ENCODE measurements at regions not wholly inside any gene's neighbourhood (a gene's known extent, or its start where the extent isn't known, plus 50 kb on each side); places are given as distances from the start of the nearest gene placed in this dataset.

- Mint-ChIP-seq H3K27ac (no peak overlapping the region), H3K4me1 (peaks cover 11% of the 10 kb centered on the region), H3K9me3 (peaks cover 8% of the 10 kb centered on the region), H3K36me3 (no peaks in the 10 kb centered on the region), H3K27me3 (peaks cover 2% of the 10 kb centered on the region), H3K4me3 (no peak overlapping the region)
- DNase-seq (ENCODE audit: low spot score in 2 of 2) (no peak), ATAC-seq (ENCODE audit: low read depth) (no peak)
These were observed 257.1 kb downstream of the LY86 start for GRCh38 chr6:6845603-6846002.

GRCh38 chr6:6847591-6847990, 259.1 kb downstream of the LY86 start:
- Mint-ChIP-seq H3K4me1 (no peaks in the 10 kb centered on the region), H3K4me3 (no peak overlapping the region), H3K27me3 (no peaks in the 10 kb centered on the region), H3K9me3 (peaks cover 8% of the 10 kb centered on the region), H3K27ac (no peak overlapping the region), H3K36me3 (no peaks in the 10 kb centered on the region)
- ATAC-seq (ENCODE audit: low read depth) (no peak), DNase-seq (ENCODE audit: low spot score in 2 of 2) (no peak)

- Mint-ChIP-seq H3K27ac (no peak overlapping the region), H3K4me3 (no peak overlapping the region), H3K4me1 (peaks cover 4% of the 10 kb centered on the region), H3K27me3 (no peaks in the 10 kb centered on the region), H3K36me3 (no peaks in the 10 kb centered on the region), H3K9me3 (no peaks in the 10 kb centered on the region)
- ATAC-seq (ENCODE audit: low read depth) (no peak), DNase-seq (ENCODE audit: low spot score in 2 of 2) (no peak)
These were observed 256.5 kb upstream of the RREB1 start for GRCh38 chr6:6851059-6851948.

GRCh38 chr6:6851949-6852261, 255.9 kb upstream of the RREB1 start:
- H3K4me1 Mint-ChIP-seq: peaks cover 10% of the 10 kb centered on the region
- no peak overlapping the region for H3K27ac Mint-ChIP-seq

GRCh38 chr6:6856538-6857523, 250.9 kb upstream of the RREB1 start:
- ATAC-seq (ENCODE audit: low read depth) (peak; percentile 93), DNase-seq (ENCODE audit: low spot score in 2 of 2) (peak; percentile 24 to 46)
- peaks cover 19% of the 10 kb centered on the region for H3K4me1 Mint-ChIP-seq

More at GRCh38 chr6:6851949-6852261, 255.9 kb upstream of the RREB1 start:
- no peaks in the 10 kb centered on the region for H3K27me3 Mint-ChIP-seq
- no peaks in the 10 kb centered on the region for H3K36me3 Mint-ChIP-seq
- H3K4me3 Mint-ChIP-seq: no peak overlapping the region
- H3K9me3 Mint-ChIP-seq: no peaks in the 10 kb centered on the region
- DNase-seq (ENCODE audit: low spot score in 2 of 2) (no peak), ATAC-seq (ENCODE audit: low read depth) (no peak)

GRCh38 chr6:6857528-6857927, 250.2 kb upstream of the RREB1 start:
- H3K27me3 Mint-ChIP-seq: no peaks in the 10 kb centered on the region
- H3K9me3 Mint-ChIP-seq: no peaks in the 10 kb centered on the region
- H3K27ac Mint-ChIP-seq: no peak overlapping the region
- H3K4me1 Mint-ChIP-seq: peaks cover 19% of the 10 kb centered on the region
- no peak overlapping the region for H3K4me3 Mint-ChIP-seq
- DNase-seq (ENCODE audit: low spot score in 2 of 2) (no peak), ATAC-seq (ENCODE audit: low read depth) (no peak)
- H3K36me3 Mint-ChIP-seq: no peaks in the 10 kb centered on the region

More at GRCh38 chr6:6856538-6857523, 250.9 kb upstream of the RREB1 start:
- Mint-ChIP-seq H3K36me3 (no peaks in the 10 kb centered on the region), H3K9me3 (no peaks in the 10 kb centered on the region), H3K27ac (peak overlapping the region; percentile 6), H3K27me3 (no peaks in the 10 kb centered on the region), H3K4me3 (peak overlapping the region; percentile 40)

GRCh38 chr6:6858533-6858982, 249.2 kb upstream of the RREB1 start:
- H3K36me3 Mint-ChIP-seq: no peaks in the 10 kb centered on the region
- H3K4me1 Mint-ChIP-seq: peaks cover 19% of the 10 kb centered on the region
- H3K27me3 Mint-ChIP-seq: no peaks in the 10 kb centered on the region
- H3K9me3 Mint-ChIP-seq: no peaks in the 10 kb centered on the region
- ATAC-seq (ENCODE audit: low read depth) (peak; percentile 53), DNase-seq (ENCODE audit: low spot score in 2 of 2) (no peak)
- no peak overlapping the region for H3K27ac Mint-ChIP-seq
- H3K4me3 Mint-ChIP-seq: no peak overlapping the region

GRCh38 chr6:6859105-6859504, 248.7 kb upstream of the RREB1 start:
- no peak for ATAC-seq (ENCODE audit: low read depth)
- Mint-ChIP-seq H3K27ac (no peak overlapping the region), H3K36me3 (no peaks in the 10 kb centered on the region), H3K9me3 (no peaks in the 10 kb centered on the region), H3K27me3 (no peaks in the 10 kb centered on the region), H3K4me3 (no peak overlapping the region), H3K4me1 (peaks cover 19% of the 10 kb centered on the region)
- DNase-seq (ENCODE audit: low spot score in 2 of 2): no peak

- Mint-ChIP-seq H3K4me1 (peaks cover 19% of the 10 kb centered on the region), H3K27me3 (no peaks in the 10 kb centered on the region), H3K36me3 (no peaks in the 10 kb centered on the region), H3K9me3 (no peaks in the 10 kb centered on the region), H3K27ac (no peak overlapping the region), H3K4me3 (no peak overlapping the region)
- DNase-seq (ENCODE audit: low spot score in 2 of 2) (no peak), ATAC-seq (ENCODE audit: low read depth) (no peak)
These were observed 248.0 kb upstream of the RREB1 start for GRCh38 chr6:6859722-6860121.

GRCh38 chr6:6860863-6861262, 246.9 kb upstream of the RREB1 start:
- Mint-ChIP-seq H3K9me3 (no peaks in the 10 kb centered on the region), H3K4me3 (no peak overlapping the region), H3K36me3 (no peaks in the 10 kb centered on the region), H3K27ac (no peak overlapping the region), H3K27me3 (peaks cover 2% of the 10 kb centered on the region), H3K4me1 (peaks cover 19% of the 10 kb centered on the region)
- DNase-seq (ENCODE audit: low spot score in 2 of 2) (no peak), ATAC-seq (ENCODE audit: low read depth) (no peak)

GRCh38 chr6:6861351-6861894, 246.3 kb upstream of the RREB1 start:
- DNase-seq (ENCODE audit: low spot score in 2 of 2) (no peak), ATAC-seq (ENCODE audit: low read depth) (no peak)
- H3K27ac Mint-ChIP-seq: no peak overlapping the region
- H3K27me3 Mint-ChIP-seq: peaks cover 2% of the 10 kb centered on the region
- H3K36me3 Mint-ChIP-seq: no peaks in the 10 kb centered on the region
- no peak overlapping the region for H3K4me3 Mint-ChIP-seq
- H3K9me3 Mint-ChIP-seq: no peaks in the 10 kb centered on the region
- H3K4me1 Mint-ChIP-seq: peaks cover 14% of the 10 kb centered on the region

- Mint-ChIP-seq H3K9me3 (no peaks in the 10 kb centered on the region), H3K4me1 (peaks cover 8% of the 10 kb centered on the region), H3K27ac (no peak overlapping the region), H3K36me3 (no peaks in the 10 kb centered on the region), H3K4me3 (no peak overlapping the region), H3K27me3 (peaks cover 2% of the 10 kb centered on the region)
- ATAC-seq (ENCODE audit: low read depth) (no peak), DNase-seq (ENCODE audit: low spot score in 2 of 2) (no peak)
These were observed 245.8 kb upstream of the RREB1 start for GRCh38 chr6:6861995-6862394.

GRCh38 chr6:6863970-6864639, 243.7 kb upstream of the RREB1 start:
- Mint-ChIP-seq H3K36me3 (no peaks in the 10 kb centered on the region), H3K4me3 (no peak overlapping the region), H3K27ac (no peak overlapping the region), H3K9me3 (no peaks in the 10 kb centered on the region), H3K4me1 (peaks cover 2% of the 10 kb centered on the region), H3K27me3 (peaks cover 2% of the 10 kb centered on the region)
- DNase-seq (ENCODE audit: low spot score in 2 of 2) (no peak), ATAC-seq (ENCODE audit: low read depth) (no peak)

Data from memory B cell (primary cell).